GM12891 (cell line): ENCODE measurements at regions not wholly inside any gene's neighbourhood (a gene's known extent, or its start where the extent isn't known, plus 50 kb on each side); places are given as distances from the start of the nearest gene placed in this dataset.

Source experiments
- PAX5 ChIP-seq: IDR thresholded peaks from 2 replicates; pipeline ENCODE4 v1.6.1; 2011; ENCODE audit warnings: low read length, moderate library complexity, mild to moderate bottlenecking; ENCODE audit not compliant: insufficient read depth, severe bottlenecking
- POLR2A ChIP-seq: IDR thresholded peaks from 2 replicates; pipeline ENCODE4 v1.6.1; 2011; ENCODE audit warnings: low read depth, low read length, control low read depth
- POLR2AphosphoS5 ChIP-seq: IDR thresholded peaks from 2 replicates; pipeline ENCODE4 v1.6.1; 2011; ENCODE audit warnings: low read depth, low read length, control low read depth
- POU2F2 ChIP-seq: IDR thresholded peaks from 2 replicates; pipeline ENCODE4 v1.6.1; 2011; ENCODE audit warnings: low read depth, mild to moderate bottlenecking, control low read depth, low read length, moderate library complexity
- SPI1 ChIP-seq: IDR thresholded peaks from 2 replicates; pipeline ENCODE4 v1.6.1; 2011; ENCODE audit warnings: low read depth, low read length, control low read depth
- TAF1 ChIP-seq: IDR thresholded peaks from 2 replicates; pipeline ENCODE4 v1.6.1; 2011; ENCODE audit warnings: low read depth, low read length, control low read depth

DNA sequence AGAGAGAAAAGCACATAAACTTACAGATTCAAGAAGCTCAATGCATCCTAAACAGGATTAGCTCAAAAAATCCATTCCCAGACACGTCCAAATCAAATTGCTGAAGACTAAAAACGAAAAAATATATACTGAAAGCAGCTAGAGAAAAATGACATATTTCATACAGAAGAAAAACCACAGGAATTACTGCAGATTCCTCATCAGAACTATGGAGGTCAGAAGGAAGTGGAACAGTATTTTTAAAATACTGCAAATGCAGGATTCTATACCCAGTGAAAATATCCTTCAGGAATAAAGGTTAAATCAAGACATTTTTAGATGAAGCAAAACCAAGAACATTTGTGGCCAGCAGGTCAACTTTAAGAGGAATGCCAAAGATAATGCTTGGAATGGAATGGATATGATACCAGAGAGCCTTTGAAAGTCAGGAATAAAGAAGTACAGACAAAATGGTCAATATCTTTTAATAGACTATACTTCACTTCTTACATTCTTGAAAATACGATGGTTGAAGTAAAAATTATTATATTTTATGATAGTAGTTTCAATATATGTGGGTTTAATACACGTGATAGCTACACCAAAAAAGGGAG lies 352.9 kb downstream of the CTTN start:
- TF ChIP-seq TAF1 (no peak), POLR2A (no peak), POU2F2 (no peak), SPI1 (no peak), PAX5 (no peak), POLR2AphosphoS5 (no peak)
